ENCODE measurements at regions not wholly inside any gene's neighbourhood (a gene's known extent, or its start where the extent isn't known, plus 50 kb on each side); places are given as distances from the start of the nearest gene placed in this dataset.

- peak; percentile 90; the same call in 1 of the 2 replicates for TF ChIP-seq FOXK1 (CRISPR knock-in tag; IDR thresholded peaks at IDR 0.05; ENCODE audit: borderline replicate concordance, low read depth)
- no peak for TF ChIP-seq ZNF503 (CRISPR knock-in tag; IDR thresholded peaks at IDR 0.05)
- TF ChIP-seq FOXC1 (CRISPR knock-in tag; IDR thresholded peaks at IDR 0.05; ENCODE audit: borderline replicate concordance), result peak; percentile 65
- TF ChIP-seq ZBTB21 (CRISPR knock-in tag; IDR thresholded peaks at IDR 0.05), result peak; percentile 84
- peak; percentile 47; the same call in 1 of the 2 replicates for TF ChIP-seq ZNF788 (CRISPR knock-in tag; IDR thresholded peaks at IDR 0.05; ENCODE audit: borderline replicate concordance)
- TF ChIP-seq SCMH1 (CRISPR knock-in tag; IDR thresholded peaks at IDR 0.05; ENCODE audit: borderline replicate concordance), result no peak
- no peak for TF ChIP-seq ZFP41 (CRISPR knock-in tag; IDR thresholded peaks at IDR 0.05; ENCODE audit: borderline replicate concordance)
- peak; percentile 33; the same call in 1 of the 2 replicates for TF ChIP-seq ZFX (CRISPR knock-in tag; IDR thresholded peaks at IDR 0.05; ENCODE audit: low read depth)
- peak in 1 of 2 experiments; percentile 77; a peak in 2 of 4 replicates for TF ChIP-seq KLF16 (CRISPR knock-in tag; IDR thresholded peaks at IDR 0.05)
- no peak for TF ChIP-seq THAP8 (CRISPR knock-in tag; IDR thresholded peaks at IDR 0.05; ENCODE audit: borderline replicate concordance)
- TF ChIP-seq TFE3 (CRISPR knock-in tag; IDR thresholded peaks at IDR 0.05), result peak; percentile 59; the same call in 1 of the 2 replicates
- TF ChIP-seq THAP11 (CRISPR knock-in tag; IDR thresholded peaks at IDR 0.05), result peak; percentile 70
- TF ChIP-seq RXRA (CRISPR knock-in tag; IDR thresholded peaks at IDR 0.05), result 0 out of 2 replicates have a peak, but pooled peaks have one; percentile 23
- peak; percentile 29; the same call in 1 of the 2 replicates for TF ChIP-seq KAT8 (CRISPR knock-in tag; IDR thresholded peaks at IDR 0.05)
- no peak for TF ChIP-seq MEIS1 (CRISPR knock-in tag; IDR thresholded peaks at IDR 0.05; ENCODE audit: borderline replicate concordance)
- 0 out of 2 replicates have a peak, but pooled peaks have one; percentile 31 for TF ChIP-seq ATM (IDR thresholded peaks at IDR 0.05; ENCODE audit: borderline replicate concordance)
- no peak for TF ChIP-seq ISL2 (CRISPR knock-in tag; IDR thresholded peaks at IDR 0.05)
- no peak for TF ChIP-seq RFX3 (CRISPR knock-in tag; IDR thresholded peaks at IDR 0.05)
- TF ChIP-seq SALL1 (CRISPR knock-in tag; IDR thresholded peaks at IDR 0.05), result peak; percentile 62; the same call in 1 of the 2 replicates
- TF ChIP-seq KDM6A (CRISPR knock-in tag; IDR thresholded peaks at IDR 0.05; ENCODE audit: low read depth), result peak; percentile 48
- TF ChIP-seq RORA (CRISPR knock-in tag; IDR thresholded peaks at IDR 0.05), result no peak
- peak; percentile 81 for TF ChIP-seq FOXP4 (CRISPR knock-in tag; IDR thresholded peaks at IDR 0.05)
Observed at GRCh38 chr11:116339306-116340098, 433.3 kb downstream of the BUD13 start (continued).

Data from HepG2 (cell line).